GM12891 (cell line): ENCODE measurements at regions not wholly inside any gene's neighbourhood (a gene's known extent, or its start where the extent isn't known, plus 50 kb on each side); places are given as distances from the start of the nearest gene placed in this dataset.

Experiments used
- POLR2A ChIP-seq: IDR thresholded peaks from 2 replicates; pipeline ENCODE4 v1.6.1; 2011; ENCODE audit warnings: low read depth, low read length, control low read depth
- POLR2AphosphoS5 ChIP-seq: IDR thresholded peaks from 2 replicates; pipeline ENCODE4 v1.6.1; 2011; ENCODE audit warnings: low read depth, low read length, control low read depth
- POU2F2 ChIP-seq: IDR thresholded peaks from 2 replicates; pipeline ENCODE4 v1.6.1; 2011; ENCODE audit warnings: low read depth, mild to moderate bottlenecking, control low read depth, low read length, moderate library complexity
- TAF1 ChIP-seq: IDR thresholded peaks from 2 replicates; pipeline ENCODE4 v1.6.1; 2011; ENCODE audit warnings: low read depth, low read length, control low read depth

- TF ChIP-seq POLR2A (no peak), POU2F2 (no peak), TAF1 (no peak), POLR2AphosphoS5 (no peak)
Observed at GRCh38 chr4:135601351-135601750, 1399.8 kb upstream of the PABPC4L start.
